Neural progenitor cell (in vitro differentiated cells): ENCODE measurements at regions not wholly inside any gene's neighbourhood (a gene's known extent, or its start where the extent isn't known, plus 50 kb on each side); places are given as distances from the start of the nearest gene placed in this dataset.

ENCODE experiments used
- DNase-seq: peaks from one replicate; pipeline ENCODE4 v3.0.0-alpha.2; 2016; ENCODE audit warnings: low spot score
- H2AFZ ChIP-seq: fragments of 200-600 bp; sonication (generic); replicated peaks from 2 replicates; pipeline ENCODE4 v1.6.1; 2016; ENCODE audit warnings: antibody characterized with exemption
- H3F3A ChIP-seq: fragments of 200-600 bp; sonication (generic); 2 replicates; pipeline ENCODE4 v1.6.1; 2016; ENCODE audit warnings: antibody characterized with exemption, low read depth
- H3K27ac ChIP-seq: fragments of 200-600 bp; sonication (generic); 2 replicates; pipeline ENCODE4 v1.5.1; 2016; ENCODE audit warnings: mild to moderate bottlenecking
- H3K27me3 ChIP-seq: fragments of 200-600 bp; sonication (generic); 2 replicates; pipeline ENCODE4 v1.6.1; 2016; ENCODE audit warnings: mild to moderate bottlenecking, moderate library complexity
- H3K36me3 ChIP-seq: fragments of 200-600 bp; sonication (generic); 2 replicates; pipeline ENCODE4 v1.5.1; 2016
- H3K4me1 ChIP-seq: fragments of 200-600 bp; sonication (generic); 2 replicates; pipeline ENCODE4 v1.6.1; 2016; ENCODE audit warnings: mixed run types
- H3K4me2 ChIP-seq: fragments of 200-600 bp; sonication (generic); 2 replicates; pipeline ENCODE4 v1.6.1; 2016
- H3K4me3 ChIP-seq: fragments of 200-600 bp; sonication (generic); 2 replicates; pipeline ENCODE4 v1.5.1; 2016
- H3K79me2 ChIP-seq: fragments of 200-600 bp; sonication (generic); 2 replicates; pipeline ENCODE4 v1.6.1; 2016; ENCODE audit warnings: low read depth
- H3K9ac ChIP-seq: fragments of 200-600 bp; sonication (generic); 2 replicates; pipeline ENCODE4 v1.6.1; 2016
- H3K9me3 ChIP-seq: fragments of 200-600 bp; sonication (generic); 2 replicates; pipeline ENCODE4 v1.5.1; 2016; ENCODE audit warnings: low read depth
- H4K20me1 ChIP-seq: fragments of 200-600 bp; sonication (generic); 2 replicates; pipeline ENCODE4 v1.6.1; 2016; ENCODE audit warnings: low read depth
- H3K27ac Mint-ChIP-seq: 3 replicates; pipeline ENCODE4 v1.8.0; 2021; ENCODE audit warnings: mixed read lengths
- H3K27me3 Mint-ChIP-seq: 2 replicates; pipeline ENCODE4 v1.8.0; 2022; ENCODE audit warnings: low read depth, mild to moderate bottlenecking, inconsistent platforms, moderate library complexity, mixed read lengths; ENCODE audit not compliant: insufficient read depth
- H3K36me3 Mint-ChIP-seq: 3 replicates; pipeline ENCODE4 v1.8.0; 2021; ENCODE audit warnings: mixed read lengths
- H3K4me1 Mint-ChIP-seq: 3 replicates; pipeline ENCODE4 v1.8.0; 2021; ENCODE audit warnings: mixed read lengths
- H3K4me3 Mint-ChIP-seq: 3 replicates; pipeline ENCODE4 v1.8.0; 2021; ENCODE audit warnings: mild to moderate bottlenecking, moderate library complexity, mixed read lengths
- H3K9me3 Mint-ChIP-seq: 3 replicates; pipeline ENCODE4 v1.8.0; 2020; ENCODE audit warnings: mixed read lengths
- EZH2 ChIP-seq: fragments of 200-600 bp; sonication (generic); IDR thresholded peaks from 2 replicates; pipeline ENCODE4 v1.6.1; 2017; ENCODE audit warnings: antibody characterized with exemption, mild to moderate bottlenecking, moderate library complexity
- EZH2phosphoT487 ChIP-seq: fragments of 200-600 bp; sonication (generic); IDR thresholded peaks from 2 replicates; pipeline ENCODE4 v1.6.1; 2017; ENCODE audit warnings: antibody characterized with exemption
- TF ChIP-seq, protein P1 (sequence below): fragments of 200-600 bp; sonication (generic); IDR thresholded peaks from 2 replicates; pipeline ENCODE4 v1.5.1; 2017; ENCODE audit warnings: antibody characterized with exemption, mild to moderate bottlenecking

DNA sequence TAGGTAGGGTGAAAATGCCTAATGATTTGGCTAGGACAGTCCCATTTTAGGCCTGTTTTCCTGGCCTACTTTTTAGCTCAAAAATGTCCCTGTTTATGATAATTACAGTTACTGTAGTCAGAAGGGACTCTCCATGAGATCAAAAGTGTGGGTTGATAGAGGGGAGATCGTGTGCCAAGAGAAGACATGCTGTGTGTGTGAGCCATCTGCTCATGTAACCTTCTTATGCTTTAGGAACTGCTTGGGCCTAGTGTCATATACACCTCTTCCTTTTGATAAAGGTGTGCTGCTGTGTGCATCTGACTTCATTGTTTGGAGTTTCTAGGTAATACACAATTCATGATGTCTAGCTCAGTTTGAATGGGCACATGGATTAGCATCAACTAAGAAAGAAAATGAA lies 786.5 kb downstream of the PDCD6IP start:
- no peaks in the 10 kb centered on the region for H3K27me3 ChIP-seq
- no peak overlapping the region for H3K4me3 ChIP-seq
- H2AFZ ChIP-seq = no peak overlapping the region
- no peak overlapping the region for H3K27ac ChIP-seq
- H3F3A ChIP-seq = no peaks in the 10 kb centered on the region
- no peaks in the 10 kb centered on the region for H3K36me3 Mint-ChIP-seq
- H3K9me3 ChIP-seq = peaks cover 13% of the 10 kb centered on the region
- no peaks in the 10 kb centered on the region for H3K4me1 ChIP-seq
- peaks cover 3% of the 10 kb centered on the region for H3K4me1 Mint-ChIP-seq
- H3K4me2 ChIP-seq = no peak overlapping the region
- no peak overlapping the region for H3K27ac Mint-ChIP-seq
- H3K9me3 Mint-ChIP-seq = peaks cover 9% of the 10 kb centered on the region
- H4K20me1 ChIP-seq = no peaks in the 10 kb centered on the region
- H3K79me2 ChIP-seq = no peaks in the 10 kb centered on the region
- no peak overlapping the region for H3K4me3 Mint-ChIP-seq
- DNase-seq = no peak
- peaks cover 6% of the 10 kb centered on the region for H3K36me3 ChIP-seq
- no peaks in the 10 kb centered on the region for H3K27me3 Mint-ChIP-seq
- TF ChIP-seq, protein P1, sequence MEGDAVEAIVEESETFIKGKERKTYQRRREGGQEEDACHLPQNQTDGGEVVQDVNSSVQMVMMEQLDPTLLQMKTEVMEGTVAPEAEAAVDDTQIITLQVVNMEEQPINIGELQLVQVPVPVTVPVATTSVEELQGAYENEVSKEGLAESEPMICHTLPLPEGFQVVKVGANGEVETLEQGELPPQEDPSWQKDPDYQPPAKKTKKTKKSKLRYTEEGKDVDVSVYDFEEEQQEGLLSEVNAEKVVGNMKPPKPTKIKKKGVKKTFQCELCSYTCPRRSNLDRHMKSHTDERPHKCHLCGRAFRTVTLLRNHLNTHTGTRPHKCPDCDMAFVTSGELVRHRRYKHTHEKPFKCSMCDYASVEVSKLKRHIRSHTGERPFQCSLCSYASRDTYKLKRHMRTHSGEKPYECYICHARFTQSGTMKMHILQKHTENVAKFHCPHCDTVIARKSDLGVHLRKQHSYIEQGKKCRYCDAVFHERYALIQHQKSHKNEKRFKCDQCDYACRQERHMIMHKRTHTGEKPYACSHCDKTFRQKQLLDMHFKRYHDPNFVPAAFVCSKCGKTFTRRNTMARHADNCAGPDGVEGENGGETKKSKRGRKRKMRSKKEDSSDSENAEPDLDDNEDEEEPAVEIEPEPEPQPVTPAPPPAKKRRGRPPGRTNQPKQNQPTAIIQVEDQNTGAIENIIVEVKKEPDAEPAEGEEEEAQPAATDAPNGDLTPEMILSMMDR = no peak
- TF ChIP-seq EZH2phosphoT487 = no peak
- no peak overlapping the region for H3K9ac ChIP-seq

DNA sequence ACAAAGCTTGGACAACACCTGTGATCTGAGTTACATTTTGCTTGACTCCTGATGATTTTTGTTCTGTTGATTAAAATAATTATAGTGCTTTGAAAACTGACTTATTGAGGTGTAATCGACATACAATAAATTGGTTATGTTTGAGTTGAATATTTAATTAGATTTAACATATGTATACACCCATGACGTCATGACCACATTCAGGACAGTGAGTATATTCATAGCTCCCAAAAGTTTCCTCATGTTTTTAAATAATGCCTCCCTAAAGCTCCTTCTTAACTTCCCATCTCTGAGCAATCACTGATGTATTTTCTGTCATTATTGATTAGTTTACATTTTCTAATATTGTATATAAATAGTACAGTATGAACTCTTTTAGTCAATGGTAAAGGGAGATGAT lies 801.2 kb downstream of the PDCD6IP start:
- TF ChIP-seq, protein P1 = no peak
- TF ChIP-seq EZH2phosphoT487 (no peak), EZH2 (no peak)
- H3F3A ChIP-seq = no peaks in the 10 kb centered on the region
- H2AFZ ChIP-seq = no peak overlapping the region
- Mint-ChIP-seq H3K27me3 (peaks cover 5% of the 10 kb centered on the region), H3K27ac (no peak overlapping the region), H3K9me3 (peaks cover 7% of the 10 kb centered on the region), H3K4me1 (no peaks in the 10 kb centered on the region), H3K36me3 (no peaks in the 10 kb centered on the region), H3K4me3 (no peak overlapping the region)
- no peak overlapping the region for H3K4me2 ChIP-seq
- H3K9ac ChIP-seq = no peak overlapping the region
- H3K4me3 ChIP-seq = no peak overlapping the region
- no peaks in the 10 kb centered on the region for H3K27me3 ChIP-seq
- no peaks in the 10 kb centered on the region for H3K36me3 ChIP-seq
- H3K79me2 ChIP-seq = no peaks in the 10 kb centered on the region
- H4K20me1 ChIP-seq = no peaks in the 10 kb centered on the region
- H3K27ac ChIP-seq = no peak overlapping the region
- DNase-seq = no peak
- no peaks in the 10 kb centered on the region for H3K9me3 ChIP-seq
- H3K4me1 ChIP-seq = no peaks in the 10 kb centered on the region

DNA sequence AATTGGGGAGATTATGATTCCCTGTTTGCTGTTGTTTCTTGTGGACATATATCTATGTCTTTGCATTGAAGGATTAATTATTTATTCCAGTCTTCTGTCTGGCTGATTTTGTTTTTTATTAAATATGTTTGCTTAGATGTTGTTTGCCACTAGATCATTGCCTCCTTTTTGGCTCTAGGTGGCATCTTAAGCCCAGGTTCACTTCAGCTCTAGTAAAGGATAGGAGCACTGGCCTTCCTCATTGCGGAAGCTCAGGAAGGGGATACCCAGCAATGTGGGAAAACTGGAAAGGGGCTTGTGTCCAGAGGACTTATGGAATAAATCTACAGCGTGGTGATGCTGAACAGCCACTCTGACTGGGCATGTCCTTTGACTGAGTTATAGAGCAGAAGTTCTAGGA lies 821.6 kb downstream of the PDCD6IP start:
- no peaks in the 10 kb centered on the region for H4K20me1 ChIP-seq
- no peak overlapping the region for H2AFZ ChIP-seq
- H3K36me3 Mint-ChIP-seq = no peaks in the 10 kb centered on the region
- no peaks in the 10 kb centered on the region for H3K4me1 Mint-ChIP-seq
- H3K36me3 ChIP-seq = no peaks in the 10 kb centered on the region
- peak; percentile 20 for DNase-seq
- peaks cover 29% of the 10 kb centered on the region for H3K9me3 Mint-ChIP-seq
- no peaks in the 10 kb centered on the region for H3F3A ChIP-seq
- H3K27me3 ChIP-seq = no peaks in the 10 kb centered on the region
- H3K27me3 Mint-ChIP-seq = no peaks in the 10 kb centered on the region
- no peak overlapping the region for H3K4me3 ChIP-seq
- TF ChIP-seq EZH2 (no peak), EZH2phosphoT487 (no peak)
- TF ChIP-seq, protein P1 = peak; percentile 40
- no peaks in the 10 kb centered on the region for H3K9me3 ChIP-seq
- H3K27ac Mint-ChIP-seq = no peak overlapping the region
- H3K4me2 ChIP-seq = no peak overlapping the region
- no peak overlapping the region for H3K4me3 Mint-ChIP-seq
- no peak overlapping the region for H3K27ac ChIP-seq
- no peak overlapping the region for H3K9ac ChIP-seq
- H3K79me2 ChIP-seq = no peaks in the 10 kb centered on the region
- no peaks in the 10 kb centered on the region for H3K4me1 ChIP-seq

DNA sequence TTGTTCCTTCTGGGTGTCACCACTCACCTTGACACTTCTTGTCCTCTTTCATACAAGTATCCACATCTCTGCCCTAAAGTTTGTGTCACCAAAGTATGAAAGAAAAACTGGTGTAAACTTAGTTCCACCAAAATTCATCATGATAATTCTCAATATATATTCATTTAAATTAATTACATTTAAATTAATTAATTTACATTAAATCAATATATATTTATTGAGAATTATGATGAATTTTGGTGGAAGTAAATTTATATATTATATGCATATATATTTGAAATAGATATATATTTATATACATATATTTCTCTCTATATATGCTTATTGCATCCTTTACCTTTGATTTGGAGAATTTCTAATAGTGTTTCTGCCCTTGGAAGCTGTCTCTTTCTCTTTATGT lies 828.3 kb downstream of the PDCD6IP start:
- H3K4me1 ChIP-seq = no peaks in the 10 kb centered on the region
- no peaks in the 10 kb centered on the region for H4K20me1 ChIP-seq
- H3K27ac Mint-ChIP-seq = no peak overlapping the region
- no peaks in the 10 kb centered on the region for H3K27me3 Mint-ChIP-seq
- no peaks in the 10 kb centered on the region for H3K79me2 ChIP-seq
- H3K4me1 Mint-ChIP-seq = no peaks in the 10 kb centered on the region
- TF ChIP-seq, protein P1 = no peak
- TF ChIP-seq EZH2 (no peak), EZH2phosphoT487 (no peak)
- no peak for DNase-seq
- H3K4me3 ChIP-seq = no peak overlapping the region
- no peaks in the 10 kb centered on the region for H3K27me3 ChIP-seq
- no peak overlapping the region for H2AFZ ChIP-seq
- H3K27ac ChIP-seq = no peak overlapping the region
- no peaks in the 10 kb centered on the region for H3K36me3 ChIP-seq
- no peak overlapping the region for H3K9ac ChIP-seq
- no peak overlapping the region for H3K4me3 Mint-ChIP-seq
- H3K9me3 Mint-ChIP-seq = peaks cover 7% of the 10 kb centered on the region
- no peaks in the 10 kb centered on the region for H3F3A ChIP-seq
- no peak overlapping the region for H3K4me2 ChIP-seq
- no peaks in the 10 kb centered on the region for H3K9me3 ChIP-seq
- H3K36me3 Mint-ChIP-seq = no peaks in the 10 kb centered on the region
